Activated CD4-positive, alpha-beta memory T cell treated with anti-CD3 and anti-CD28 coated beads for 36 hours (primary cell): ENCODE measurements at regions not wholly inside any gene's neighbourhood (a gene's known extent, or its start where the extent isn't known, plus 50 kb on each side); places are given as distances from the start of the nearest gene placed in this dataset.

Experiments
- CTCF ChIA-PET: fragments of 350-600 bp; sonication (Branson Sonifier 250); formaldehyde crosslinking; loops from one replicate; lab custom pipeline; 2021; ENCODE audit warnings: antibody characterized with exemption, inconsistent platforms; lab: Charles Lee
- POLR2A ChIA-PET: fragments of 350-600 bp; sonication (Branson Sonifier 250); formaldehyde crosslinking; loops from one replicate; lab custom pipeline; 2021; ENCODE audit warnings: antibody characterized with exemption; lab: Charles Lee
- DNase-seq: peaks from one replicate; pipeline ENCODE4 v3.0.0-alpha.2; 2020
- H3K27ac Mint-ChIP-seq: one replicate; pipeline ENCODE4 v1.8.0; 2021; ENCODE audit warnings: mixed read lengths
- H3K27me3 Mint-ChIP-seq: one replicate; pipeline ENCODE4 v1.8.0; 2021; ENCODE audit warnings: mixed read lengths
- H3K36me3 Mint-ChIP-seq: one replicate; pipeline ENCODE4 v1.8.0; 2021; ENCODE audit warnings: mixed read lengths
- H3K4me1 Mint-ChIP-seq: one replicate; pipeline ENCODE4 v1.8.0; 2021; ENCODE audit warnings: low read depth, mixed read lengths
- H3K4me3 Mint-ChIP-seq: one replicate; pipeline ENCODE4 v1.8.0; 2021; ENCODE audit warnings: mild to moderate bottlenecking, mixed read lengths
- H3K9me3 Mint-ChIP-seq: one replicate; pipeline ENCODE4 v1.8.0; 2021; ENCODE audit warnings: mixed read lengths
- intact Hi-C: fragments of 100-400 bp; cut with micrococcal nuclease; formaldehyde crosslinking; loops from one replicate; pipeline ENCODE4 v1.15.1; 2023

GRCh38 chr11:44377121-44377520, 67.2 kb upstream of the ALX4 start:
- CTCF ChIA-PET, result no interaction called here

GRCh38 chr11:44377914-44378321, 68.0 kb upstream of the ALX4 start:
- intact Hi-C loops, result no loop called here
- Mint-ChIP-seq H3K4me3 (no peak overlapping the region), H3K4me1 (no peaks in the 10 kb centered on the region), H3K27me3 (peaks cover 11% of the 10 kb centered on the region), H3K27ac (no peak overlapping the region), H3K36me3 (no peaks in the 10 kb centered on the region), H3K9me3 (peaks cover 3% of the 10 kb centered on the region)
- DNase-seq, result no peak
- CTCF ChIA-PET, result no interaction called here
- POLR2A ChIA-PET, result no interaction called here

More at GRCh38 chr11:44377121-44377520, 67.2 kb upstream of the ALX4 start:
- Mint-ChIP-seq H3K36me3 (no peaks in the 10 kb centered on the region), H3K9me3 (peaks cover 3% of the 10 kb centered on the region), H3K4me3 (no peak overlapping the region), H3K27me3 (peaks cover 11% of the 10 kb centered on the region), H3K27ac (no peak overlapping the region), H3K4me1 (no peaks in the 10 kb centered on the region)
- POLR2A ChIA-PET, result no interaction called here
- intact Hi-C loops, result no loop called here
- no peak for DNase-seq

GRCh38 chr11:44379141-44380008, 69.4 kb upstream of the ALX4 start:
- ChIA-PET CTCF (no interaction called here), POLR2A (no interaction called here)
- no peaks in the 10 kb centered on the region for H3K4me1 Mint-ChIP-seq
- H3K27me3 Mint-ChIP-seq, result peaks cover 13% of the 10 kb centered on the region
- no peaks in the 10 kb centered on the region for H3K36me3 Mint-ChIP-seq
- no peak overlapping the region for H3K4me3 Mint-ChIP-seq
- no peak overlapping the region for H3K27ac Mint-ChIP-seq
- peaks cover 3% of the 10 kb centered on the region for H3K9me3 Mint-ChIP-seq
- no peak for DNase-seq
- intact Hi-C loops, result no loop called here

- H3K4me3 Mint-ChIP-seq, result no peak overlapping the region
- no peak overlapping the region for H3K27ac Mint-ChIP-seq
- H3K9me3 Mint-ChIP-seq, result peaks cover 3% of the 10 kb centered on the region
- intact Hi-C loops, result no loop called here
- no peak for DNase-seq
- H3K27me3 Mint-ChIP-seq, result peaks cover 13% of the 10 kb centered on the region
- no peaks in the 10 kb centered on the region for H3K4me1 Mint-ChIP-seq
- ChIA-PET POLR2A (no interaction called here), CTCF (no interaction called here)
- no peaks in the 10 kb centered on the region for H3K36me3 Mint-ChIP-seq
These were observed 70.0 kb upstream of the ALX4 start for GRCh38 chr11:44380009-44380313.

GRCh38 chr11:44380820-44381219, 70.9 kb upstream of the ALX4 start:
- no peak for DNase-seq
- Mint-ChIP-seq H3K36me3 (no peaks in the 10 kb centered on the region), H3K4me1 (no peaks in the 10 kb centered on the region), H3K9me3 (peaks cover 3% of the 10 kb centered on the region), H3K4me3 (no peak overlapping the region), H3K27ac (no peak overlapping the region), H3K27me3 (peaks cover 17% of the 10 kb centered on the region)
- ChIA-PET CTCF (no interaction called here), POLR2A (no interaction called here)
- intact Hi-C loops, result no loop called here

GRCh38 chr11:44381261-44381660, 71.3 kb upstream of the ALX4 start:
- Mint-ChIP-seq H3K9me3 (peaks cover 3% of the 10 kb centered on the region), H3K27me3 (peaks cover 20% of the 10 kb centered on the region), H3K27ac (no peak overlapping the region), H3K4me3 (no peak overlapping the region), H3K36me3 (no peaks in the 10 kb centered on the region), H3K4me1 (no peaks in the 10 kb centered on the region)
- DNase-seq, result no peak
- CTCF ChIA-PET, result no interaction called here
- intact Hi-C loops, result no loop called here
- POLR2A ChIA-PET, result no interaction called here

GRCh38 chr11:44382118-44382517, 72.2 kb upstream of the ALX4 start:
- CTCF ChIA-PET, result no interaction called here
- Mint-ChIP-seq H3K36me3 (no peaks in the 10 kb centered on the region), H3K9me3 (peaks cover 3% of the 10 kb centered on the region), H3K4me3 (no peak overlapping the region), H3K27ac (no peak overlapping the region), H3K4me1 (no peaks in the 10 kb centered on the region), H3K27me3 (peaks cover 20% of the 10 kb centered on the region)
- DNase-seq, result no peak
- POLR2A ChIA-PET, result no interaction called here
- intact Hi-C loops, result no loop called here

- no peak overlapping the region for H3K27ac Mint-ChIP-seq
- DNase-seq, result no peak
- peaks cover 3% of the 10 kb centered on the region for H3K9me3 Mint-ChIP-seq
- H3K36me3 Mint-ChIP-seq, result no peaks in the 10 kb centered on the region
- intact Hi-C loops, result no loop called here
- H3K4me3 Mint-ChIP-seq, result no peak overlapping the region
- no peaks in the 10 kb centered on the region for H3K4me1 Mint-ChIP-seq
- peaks cover 20% of the 10 kb centered on the region for H3K27me3 Mint-ChIP-seq
- ChIA-PET CTCF (no interaction called here), POLR2A (no interaction called here)
These were observed 72.8 kb upstream of the ALX4 start for GRCh38 chr11:44382656-44383240.

GRCh38 chr11:44383246-44383645, 73.3 kb upstream of the ALX4 start:
- DNase-seq, result no peak
- Mint-ChIP-seq H3K9me3 (no peaks in the 10 kb centered on the region), H3K4me1 (no peaks in the 10 kb centered on the region), H3K36me3 (no peaks in the 10 kb centered on the region), H3K27ac (no peak overlapping the region), H3K27me3 (peaks cover 20% of the 10 kb centered on the region), H3K4me3 (no peak overlapping the region)
- intact Hi-C loops, result no loop called here
- CTCF ChIA-PET, result no interaction called here
- POLR2A ChIA-PET, result no interaction called here

GRCh38 chr11:44387415-44387814, 77.5 kb upstream of the ALX4 start:
- no peak for DNase-seq
- no peak overlapping the region for H3K27ac Mint-ChIP-seq
- intact Hi-C loops, result no loop called here
- ChIA-PET POLR2A (interaction anchor here (0.6 kb wide), 1 partner anchor 898 kb away, joined by 3 read pairs; no protein-coding TSS in a partner anchor), CTCF (no interaction called here)
- no peaks in the 10 kb centered on the region for H3K36me3 Mint-ChIP-seq
- no peaks in the 10 kb centered on the region for H3K4me1 Mint-ChIP-seq
- H3K9me3 Mint-ChIP-seq, result peaks cover 6% of the 10 kb centered on the region
- H3K27me3 Mint-ChIP-seq, result peaks cover 18% of the 10 kb centered on the region
- H3K4me3 Mint-ChIP-seq, result no peak overlapping the region

GRCh38 chr11:44387825-44388224, 77.9 kb upstream of the ALX4 start:
- Mint-ChIP-seq H3K27ac (no peak overlapping the region), H3K9me3 (peaks cover 6% of the 10 kb centered on the region), H3K4me3 (no peak overlapping the region), H3K4me1 (no peaks in the 10 kb centered on the region), H3K27me3 (peaks cover 18% of the 10 kb centered on the region), H3K36me3 (no peaks in the 10 kb centered on the region)
- no peak for DNase-seq
- ChIA-PET CTCF (no interaction called here), POLR2A (interaction anchor here (0.6 kb wide), 1 partner anchor 898 kb away, joined by 3 read pairs; no protein-coding TSS in a partner anchor)
- intact Hi-C loops, result no loop called here

- ChIA-PET POLR2A (no interaction called here), CTCF (no interaction called here)
- Mint-ChIP-seq H3K36me3 (no peaks in the 10 kb centered on the region), H3K27me3 (peaks cover 16% of the 10 kb centered on the region), H3K9me3 (peaks cover 6% of the 10 kb centered on the region), H3K27ac (no peak overlapping the region), H3K4me1 (no peaks in the 10 kb centered on the region), H3K4me3 (no peak overlapping the region)
- DNase-seq, result no peak
- intact Hi-C loops, result no loop called here
These were observed 79.1 kb upstream of the ALX4 start for GRCh38 chr11:44388828-44389657.
